RPMI7951 (cell line): ENCODE measurements at regions not wholly inside any gene's neighbourhood (a gene's known extent, or its start where the extent isn't known, plus 50 kb on each side); places are given as distances from the start of the nearest gene placed in this dataset.

Experiments
- DNase-seq: peaks from one replicate; pipeline ENCODE4 v3.0.0-alpha.2; 2012; ENCODE audit warnings: low read depth

GRCh38 chr15:35161694-35162093 lies 76.6 kb upstream of the NANOGP8 start:
- DNase-seq: no peak

GRCh38 chr15:35159170-35159569 lies 74.1 kb upstream of the NANOGP8 start:
- DNase-seq: no peak

GRCh38 chr15:35151782-35152181 lies 66.7 kb upstream of the NANOGP8 start:
- no peak for DNase-seq

- no peak for DNase-seq
Measured at GRCh38 chr15:35151381-35151780, 66.3 kb upstream of the NANOGP8 start.

DNA sequence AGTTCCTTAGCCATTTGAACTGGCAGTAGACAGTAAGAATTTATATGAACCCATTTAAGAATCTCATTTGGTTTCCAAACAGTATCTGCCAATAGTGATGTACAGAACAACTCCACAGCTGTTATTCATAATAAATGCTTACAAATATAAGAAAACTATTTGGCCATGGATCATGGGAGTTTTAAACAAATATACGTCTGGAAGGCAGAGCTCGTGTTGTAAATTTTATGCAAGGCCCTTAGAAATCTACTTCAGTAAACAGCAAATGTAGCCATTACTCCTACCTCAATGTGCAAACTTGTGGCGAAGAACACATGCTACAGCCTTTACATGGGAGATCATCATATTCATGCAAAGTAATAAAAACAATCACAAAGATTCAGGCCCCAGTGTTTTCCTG lies 65.3 kb upstream of the NANOGP8 start:
- no peak for DNase-seq

DNA sequence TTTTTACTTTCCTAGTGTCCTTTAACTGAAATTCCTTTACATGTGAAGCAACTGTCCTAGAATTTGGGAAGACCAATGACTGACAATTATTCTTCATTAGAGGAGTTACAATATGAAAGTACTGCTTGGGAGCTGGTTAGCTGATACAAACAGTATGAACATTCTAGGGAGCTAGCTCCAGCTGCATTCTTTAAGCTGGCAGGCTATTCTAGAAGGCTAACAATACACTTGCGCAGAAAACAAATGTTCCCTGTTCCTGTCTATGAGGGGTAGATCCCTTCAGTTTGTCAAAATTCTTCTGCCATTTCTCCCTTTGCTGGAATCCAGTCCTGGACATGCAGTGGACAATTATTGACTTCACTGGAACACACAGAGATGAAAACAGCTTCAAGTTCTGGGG lies 60.2 kb upstream of the NANOGP8 start:
- DNase-seq: no peak

GRCh38 chr15:35142578-35142977 lies 57.5 kb upstream of the NANOGP8 start:
- DNase-seq: peak; percentile 3

- peak; percentile 75 for DNase-seq
Measured at GRCh38 chr15:35141743-35142471, 56.8 kb upstream of the NANOGP8 start.

GRCh38 chr15:35139822-35140221 lies 54.7 kb upstream of the NANOGP8 start:
- DNase-seq: no peak

DNA sequence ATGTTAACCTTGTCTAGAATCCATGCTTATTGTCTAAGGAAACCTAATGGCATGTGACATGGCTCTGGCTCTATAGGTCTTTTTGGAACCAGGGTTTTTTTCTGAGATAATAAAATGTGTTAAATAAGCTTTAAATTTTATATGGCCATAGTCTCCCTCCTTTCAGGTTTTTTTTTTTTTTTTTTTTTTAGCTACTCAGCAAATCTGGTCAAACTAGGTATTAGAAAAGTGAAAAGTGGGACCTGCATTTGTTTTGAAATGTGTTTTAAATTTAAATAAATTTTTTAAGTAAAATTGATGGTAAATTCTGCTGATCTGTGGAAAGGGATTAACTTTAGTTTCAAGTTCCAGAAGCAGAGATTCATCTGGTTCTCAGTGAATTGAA lies 52.1 kb upstream of the NANOGP8 start:
- DNase-seq: no peak

DNA sequence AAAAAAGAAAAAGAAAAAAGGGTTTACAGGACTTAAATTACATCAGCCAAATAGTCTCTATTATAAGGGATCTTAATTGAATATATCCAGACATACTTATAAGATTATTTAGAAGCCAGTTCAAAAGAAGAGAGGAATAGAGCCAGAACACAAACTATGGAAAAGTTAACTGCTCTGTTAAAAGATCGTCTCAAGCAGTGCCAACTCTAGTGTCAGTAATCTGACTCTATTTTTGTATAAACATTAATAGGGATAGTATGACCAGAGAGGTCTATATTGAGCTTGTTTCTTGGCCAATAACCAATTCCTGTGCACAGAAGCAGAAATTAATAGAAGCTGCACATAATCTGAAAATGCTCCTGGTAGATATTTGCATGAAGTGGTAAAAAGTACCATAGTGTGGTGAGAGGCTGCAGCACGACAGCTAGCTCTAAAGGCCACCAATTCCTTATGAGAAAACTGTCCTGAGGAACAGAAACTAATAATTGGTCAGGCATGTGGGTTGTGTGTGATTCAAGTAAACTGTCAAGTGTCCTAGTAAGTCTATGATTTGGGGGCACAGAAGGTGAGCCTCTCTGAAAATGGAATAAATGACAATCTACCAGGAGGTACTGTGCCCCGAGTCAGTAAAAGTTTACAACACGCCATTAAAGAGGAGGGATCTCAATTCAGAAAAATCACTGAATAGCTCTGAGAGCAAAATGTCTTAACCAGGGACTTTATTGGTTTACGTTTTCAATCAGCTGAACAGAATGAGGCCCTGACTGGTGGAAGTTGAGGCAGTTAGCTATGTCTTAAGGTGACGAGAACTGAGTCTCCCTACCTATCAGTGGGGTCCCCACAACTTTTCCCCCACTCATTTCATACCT lies 51.5 kb upstream of the NANOGP8 start:
- no peak for DNase-seq
